ENCODE measurements at regions not wholly inside any gene's neighbourhood (a gene's known extent, or its start where the extent isn't known, plus 50 kb on each side); places are given as distances from the start of the nearest gene placed in this dataset.
"Not testable (repeated sequence)": the region's sequence is repeated elsewhere in the genome, so short reads cannot be mapped to it uniquely, and the experiment has no call there.

- no peak for DNase-seq (ENCODE audit: low spot score in 2 of 2)
- no peaks in the 10 kb centered on the region for H3K36me3 ChIP-seq
- H3K4me3 ChIP-seq: no peak overlapping the region
- TF ChIP-seq CTCF (IDR thresholded peaks at IDR 0.05): no peak
- no peak for TF ChIP-seq EP300 (IDR thresholded peaks at IDR 0.05)
- TF ChIP-seq POLR2A (IDR thresholded peaks at IDR 0.05): no peak
- WGBS, 2 donors: 86 to 88% methylated on average over 1 of the region's 1 CpG
- H3K9me3 ChIP-seq: no peaks in the 10 kb centered on the region
- H3K27me3 ChIP-seq: no peaks in the 10 kb centered on the region
- peak overlapping the region in 1 of 4 donors; percentile 41 for H3K27ac ChIP-seq
- no peaks in the 10 kb centered on the region for H3K4me1 ChIP-seq
Measured at GRCh38 chrX:130498653-130499274, 97.0 kb downstream of the RBMX2 start.

- H3K9me3 ChIP-seq: no peaks in the 10 kb centered on the region
- no peaks in the 10 kb centered on the region for H3K36me3 ChIP-seq
- H3K27ac ChIP-seq: no peak overlapping the region
- no peak for DNase-seq (ENCODE audit: low spot score in 2 of 2)
- 58 to 68% methylated on average over 3 of the region's 3 CpGs for WGBS, 2 donors
- no peak overlapping the region for H3K4me3 ChIP-seq
- H3K4me1 ChIP-seq: no peaks in the 10 kb centered on the region
- no peaks in the 10 kb centered on the region for H3K27me3 ChIP-seq
- TF ChIP-seq POLR2A (IDR thresholded peaks at IDR 0.05) (no peak), CTCF (IDR thresholded peaks at IDR 0.05) (no peak), EP300 (IDR thresholded peaks at IDR 0.05) (no peak)
Measured at GRCh38 chrX:130502016-130502570, 100.3 kb downstream of the RBMX2 start.

GRCh38 chrX:130504019-130504418 lies 102.2 kb downstream of the RBMX2 start:
- no peak for DNase-seq (ENCODE audit: low spot score in 2 of 2)
- Histone ChIP-seq H3K4me3 (no peak overlapping the region), H3K4me1 (no peaks in the 10 kb centered on the region), H3K36me3 (no peaks in the 10 kb centered on the region), H3K9me3 (no peaks in the 10 kb centered on the region), H3K27me3 (no peaks in the 10 kb centered on the region), H3K27ac (no peak overlapping the region)
- 94 to 100% methylated on average over 2 of the region's 2 CpGs for WGBS, 2 donors
- TF ChIP-seq POLR2A (IDR thresholded peaks at IDR 0.05) (no peak), EP300 (IDR thresholded peaks at IDR 0.05) (no peak), CTCF (IDR thresholded peaks at IDR 0.05) (no peak)

GRCh38 chrX:130507015-130507414 lies 105.2 kb downstream of the RBMX2 start:
- no peak for DNase-seq (ENCODE audit: low spot score in 2 of 2)
- H3K36me3 ChIP-seq: no peaks in the 10 kb centered on the region
- WGBS, 2 donors: 85 to 92% methylated on average over 2 of the region's 2 CpGs
- H3K9me3 ChIP-seq: no peaks in the 10 kb centered on the region
- TF ChIP-seq CTCF (IDR thresholded peaks at IDR 0.05) (no peak), POLR2A (IDR thresholded peaks at IDR 0.05) (no peak), EP300 (IDR thresholded peaks at IDR 0.05) (no peak)
- H3K4me1 ChIP-seq: no peaks in the 10 kb centered on the region
- H3K4me3 ChIP-seq: no peak overlapping the region
- H3K27me3 ChIP-seq: no peaks in the 10 kb centered on the region
- no peak overlapping the region for H3K27ac ChIP-seq

- H3K36me3 ChIP-seq; H3K27ac ChIP-seq; H3K4me1 ChIP-seq; H3K9me3 ChIP-seq; H3K4me3 ChIP-seq; H3K27me3 ChIP-seq; DNase-seq (ENCODE audit: low spot score in 2 of 2): not testable (repeated sequence)
- 87 to 90% methylated on average over 3 of the region's 3 CpGs for WGBS, 2 donors
Measured at GRCh38 chrX:130512534-130512933, 110.7 kb downstream of the RBMX2 start.
